ENCODE measurements at regions not wholly inside any gene's neighbourhood (a gene's known extent, or its start where the extent isn't known, plus 50 kb on each side); places are given as distances from the start of the nearest gene placed in this dataset.

GRCh38 chr19:29288256-29288655, 75.3 kb upstream of the UQCRFS1 start:
- TF ChIP-seq CTCF (IDR thresholded peaks at IDR 0.05) (no peak), EZH2phosphoT487 (IDR thresholded peaks at IDR 0.05) (no peak), EZH2 (IDR thresholded peaks at IDR 0.05) (no peak)
